Thoracic aorta (tissue), 2 donors: ENCODE measurements at regions not wholly inside any gene's neighbourhood (a gene's known extent, or its start where the extent isn't known, plus 50 kb on each side); places are given as distances from the start of the nearest gene placed in this dataset.

ENCODE experiments used
- ATAC-seq: fragments of 150-250 bp; one replicate; pipeline ENCODE4 v1.8.0; 2017; ENCODE audit warnings: low read depth; ENCODE audit not compliant: insufficient number of reproducible peaks, low FRiP score
- DNase-seq: peaks from one replicate; pipeline ENCODE4 v3.0.0-alpha.2; 2020; ENCODE audit warnings: low spot score
- H3K27ac ChIP-seq, 2 donors: fragments of 200-600 bp; sonication (generic); 1 replicate in 1 of 2; 2 replicates in 1 of 2; pipeline ENCODE4 v1.5.1; 2016; ENCODE audit warnings: mild to moderate bottlenecking in 2 of 2, moderate library complexity in 2 of 2
- H3K27me3 ChIP-seq: fragments of 200-600 bp; sonication (generic); replicated peaks from 2 replicates; pipeline ENCODE4 v1.6.0; 2016; ENCODE audit warnings: mild to moderate bottlenecking; ENCODE audit not compliant: insufficient read depth
- H3K36me3 ChIP-seq: fragments of 200-600 bp; sonication (generic); one replicate; pipeline ENCODE4 v1.5.1; 2016
- H3K4me1 ChIP-seq, 2 donors: fragments of 200-600 bp; sonication (generic); 1 replicate in 1 of 2; 2 replicates in 1 of 2; pipeline versions ENCODE4 v1.5.1 to v1.6.0; 2016; ENCODE audit warnings: low read depth in 2 of 2, mild to moderate bottlenecking in 1 of 2; ENCODE audit not compliant: control insufficient read depth in 1 of 2
- H3K4me3 ChIP-seq: fragments of 200-600 bp; sonication (generic); 2 replicates; pipeline ENCODE4 v1.5.1; 2016; ENCODE audit warnings: mild to moderate bottlenecking
- H3K9me3 ChIP-seq: fragments of 200-600 bp; sonication (generic); 2 replicates; pipeline ENCODE4 v1.5.1; 2016
- TF ChIP-seq, protein P1 (sequence below): fragments of 200-600 bp; sonication (generic); IDR thresholded peaks from one replicate; pipeline ENCODE4 v1.5.1; 2019; ENCODE audit warnings: antibody characterized with exemption

DNA sequence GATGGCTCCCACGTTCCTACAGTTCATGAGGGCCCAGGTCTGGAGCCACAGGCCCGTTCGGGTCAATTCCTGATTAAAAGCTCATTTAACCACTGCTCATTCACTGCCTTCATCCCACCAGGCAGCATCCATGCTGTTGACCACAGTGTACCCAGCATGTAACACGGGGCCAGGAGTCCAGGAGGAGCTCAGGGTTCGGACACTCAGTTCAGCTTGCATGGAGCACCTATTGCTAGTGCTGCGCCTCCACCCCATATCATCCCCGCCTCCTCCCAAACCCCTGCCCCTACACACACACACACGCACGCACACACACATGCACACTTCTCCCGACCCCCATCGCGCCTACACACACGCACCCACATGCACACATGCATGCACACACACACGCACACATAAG is 72.9 kb upstream of the SNTG2 start:
- Histone ChIP-seq H3K4me1 (no peaks in the 10 kb centered on the region), H3K36me3 (no peaks in the 10 kb centered on the region), H3K27ac (no peak overlapping the region), H3K4me3 (no peak overlapping the region), H3K9me3 (no peaks in the 10 kb centered on the region), H3K27me3 (no peaks in the 10 kb centered on the region)
- no peak for ATAC-seq
- TF ChIP-seq, protein P1, sequence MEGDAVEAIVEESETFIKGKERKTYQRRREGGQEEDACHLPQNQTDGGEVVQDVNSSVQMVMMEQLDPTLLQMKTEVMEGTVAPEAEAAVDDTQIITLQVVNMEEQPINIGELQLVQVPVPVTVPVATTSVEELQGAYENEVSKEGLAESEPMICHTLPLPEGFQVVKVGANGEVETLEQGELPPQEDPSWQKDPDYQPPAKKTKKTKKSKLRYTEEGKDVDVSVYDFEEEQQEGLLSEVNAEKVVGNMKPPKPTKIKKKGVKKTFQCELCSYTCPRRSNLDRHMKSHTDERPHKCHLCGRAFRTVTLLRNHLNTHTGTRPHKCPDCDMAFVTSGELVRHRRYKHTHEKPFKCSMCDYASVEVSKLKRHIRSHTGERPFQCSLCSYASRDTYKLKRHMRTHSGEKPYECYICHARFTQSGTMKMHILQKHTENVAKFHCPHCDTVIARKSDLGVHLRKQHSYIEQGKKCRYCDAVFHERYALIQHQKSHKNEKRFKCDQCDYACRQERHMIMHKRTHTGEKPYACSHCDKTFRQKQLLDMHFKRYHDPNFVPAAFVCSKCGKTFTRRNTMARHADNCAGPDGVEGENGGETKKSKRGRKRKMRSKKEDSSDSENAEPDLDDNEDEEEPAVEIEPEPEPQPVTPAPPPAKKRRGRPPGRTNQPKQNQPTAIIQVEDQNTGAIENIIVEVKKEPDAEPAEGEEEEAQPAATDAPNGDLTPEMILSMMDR: no peak
- no peak for DNase-seq

DNA sequence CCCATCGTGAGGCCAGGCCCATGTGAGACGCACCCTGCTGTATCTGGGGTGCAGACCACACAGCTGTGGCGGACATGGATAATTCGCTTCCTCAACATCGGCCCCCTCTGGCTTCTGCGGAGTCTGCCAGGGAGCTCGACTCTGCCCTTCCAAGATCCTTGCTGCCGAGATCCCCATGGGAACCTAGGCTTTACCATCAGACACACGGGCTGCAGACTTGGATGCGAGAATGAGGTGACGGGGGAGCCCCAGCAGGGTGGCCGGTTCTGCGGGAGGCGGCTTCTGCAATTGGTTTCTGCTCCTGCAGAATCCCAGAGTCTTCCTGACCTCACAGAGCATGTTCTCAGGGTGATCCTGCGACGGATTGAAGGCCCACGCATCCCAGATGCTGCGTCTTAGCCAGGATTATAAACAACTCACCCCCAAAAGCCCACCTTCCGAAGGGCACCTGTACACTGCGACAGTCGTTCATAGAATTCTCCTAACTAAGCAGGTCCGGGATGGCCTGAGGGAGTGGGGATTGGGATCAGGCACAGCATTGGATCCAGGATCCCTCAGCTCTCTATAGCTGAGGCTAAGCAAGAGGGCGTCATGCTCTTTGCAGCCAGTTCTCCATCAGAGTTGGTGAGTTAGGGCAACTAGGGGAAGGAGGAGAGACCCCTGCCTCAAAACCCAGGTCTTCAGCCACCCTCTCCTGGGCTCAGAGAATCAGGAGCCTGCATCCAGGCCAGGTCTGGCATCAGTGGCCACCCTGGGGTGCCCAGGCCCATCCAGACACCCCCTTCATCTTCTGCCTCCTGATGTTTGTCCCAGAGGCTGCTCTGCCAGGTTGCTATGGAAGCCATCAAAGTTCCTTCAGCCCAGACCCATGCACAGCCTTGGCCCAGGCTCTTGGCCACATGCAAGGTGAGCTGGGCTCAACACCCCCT is 74.7 kb upstream of the SNTG2 start:
- H3K9me3 ChIP-seq: no peaks in the 10 kb centered on the region
- TF ChIP-seq, protein P1: no peak
- H3K36me3 ChIP-seq: no peaks in the 10 kb centered on the region
- no peak overlapping the region for H3K27ac ChIP-seq
- no peak for ATAC-seq
- no peak for DNase-seq
- no peaks in the 10 kb centered on the region for H3K4me1 ChIP-seq
- no peak overlapping the region for H3K4me3 ChIP-seq
- H3K27me3 ChIP-seq: no peaks in the 10 kb centered on the region

DNA sequence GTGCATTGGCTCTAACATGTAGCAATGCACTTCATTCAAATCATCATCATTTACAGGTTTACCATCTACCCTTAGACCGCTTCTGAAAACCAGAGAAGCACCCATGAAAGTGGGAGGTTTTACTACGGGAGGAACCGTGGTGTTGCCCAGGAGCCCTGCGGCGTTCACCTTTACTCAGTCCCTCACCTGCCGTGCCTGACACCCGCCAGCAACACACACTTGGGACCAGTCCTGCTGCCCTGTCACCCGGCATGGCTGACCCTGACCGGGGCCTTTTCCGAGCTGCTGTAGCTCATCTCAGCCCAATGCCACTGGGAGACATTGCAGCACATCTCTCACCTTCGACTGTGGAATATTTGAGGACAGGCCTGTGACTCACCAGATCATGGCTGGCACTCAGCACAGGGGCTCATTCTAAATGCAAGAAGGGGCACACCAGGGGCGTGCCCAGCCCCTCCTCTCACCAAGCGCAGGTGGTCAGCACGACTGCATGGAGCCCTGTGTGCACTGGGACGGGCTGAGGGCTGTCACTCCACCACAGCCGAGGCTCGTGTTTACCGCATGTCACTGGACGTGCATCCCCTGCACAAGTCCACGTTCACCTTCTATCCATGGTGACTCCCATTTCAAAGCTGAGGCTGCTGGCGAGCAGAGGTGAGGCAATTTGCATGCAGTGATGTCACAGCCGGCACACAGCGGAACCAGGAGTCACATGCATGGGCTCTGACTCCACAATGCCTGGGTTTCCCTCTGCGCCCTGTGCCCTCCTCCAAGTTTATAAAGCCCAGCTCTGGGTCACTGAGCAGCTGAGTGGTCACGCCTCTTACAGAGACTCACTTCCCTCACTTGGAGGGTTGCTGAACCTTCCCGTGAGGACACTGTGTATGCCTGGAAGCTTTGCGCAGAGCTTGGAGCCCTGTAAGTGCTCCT is 76.7 kb upstream of the SNTG2 start:
- TF ChIP-seq, protein P1: no peak
- Histone ChIP-seq H3K9me3 (no peaks in the 10 kb centered on the region), H3K27me3 (no peaks in the 10 kb centered on the region), H3K27ac (no peak overlapping the region), H3K36me3 (no peaks in the 10 kb centered on the region), H3K4me3 (no peak overlapping the region), H3K4me1 (no peaks in the 10 kb centered on the region)
- DNase-seq: no peak
- ATAC-seq: no peak

DNA sequence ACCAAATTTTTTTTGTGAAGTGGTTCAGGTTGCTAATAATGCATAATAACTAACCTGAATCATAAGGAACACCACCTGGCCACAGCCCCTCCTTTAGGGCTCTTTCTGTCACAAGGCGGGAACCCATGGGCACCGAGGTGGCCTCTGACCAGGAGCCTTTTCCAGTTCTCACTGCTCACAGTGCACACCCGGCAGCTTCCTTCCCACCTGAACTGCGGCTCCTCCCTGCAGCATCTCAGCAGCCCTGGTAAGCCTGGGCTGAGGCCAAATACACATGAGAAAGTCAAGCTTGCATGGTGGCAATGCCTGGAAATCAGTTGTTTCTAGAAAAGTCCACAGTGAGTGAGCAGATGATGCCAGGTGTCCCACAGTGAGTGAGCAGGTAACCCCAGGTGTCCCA is 77.6 kb upstream of the SNTG2 start:
- Histone ChIP-seq H3K27me3 (no peaks in the 10 kb centered on the region), H3K36me3 (no peaks in the 10 kb centered on the region), H3K9me3 (no peaks in the 10 kb centered on the region), H3K4me1 (no peaks in the 10 kb centered on the region), H3K27ac (no peak overlapping the region), H3K4me3 (no peak overlapping the region)
- TF ChIP-seq, protein P1: no peak
- ATAC-seq (no peak), DNase-seq (no peak)
